ENCODE measurements at regions not wholly inside any gene's neighbourhood (a gene's known extent, or its start where the extent isn't known, plus 50 kb on each side); places are given as distances from the start of the nearest gene placed in this dataset.

- Histone ChIP-seq H3K9me3 (peaks cover 7% of the 10 kb centered on the region), H3K27me3 (no peaks in the 10 kb centered on the region), H3K36me3 (no peaks in the 10 kb centered on the region), H3K4me3 (no peak overlapping the region), H3K4me1 (no peaks in the 10 kb centered on the region), H3K27ac (no peak overlapping the region)
- DNase-seq (ENCODE audit: low spot score in 2 of 2): no peak
- TF ChIP-seq, protein P1, sequence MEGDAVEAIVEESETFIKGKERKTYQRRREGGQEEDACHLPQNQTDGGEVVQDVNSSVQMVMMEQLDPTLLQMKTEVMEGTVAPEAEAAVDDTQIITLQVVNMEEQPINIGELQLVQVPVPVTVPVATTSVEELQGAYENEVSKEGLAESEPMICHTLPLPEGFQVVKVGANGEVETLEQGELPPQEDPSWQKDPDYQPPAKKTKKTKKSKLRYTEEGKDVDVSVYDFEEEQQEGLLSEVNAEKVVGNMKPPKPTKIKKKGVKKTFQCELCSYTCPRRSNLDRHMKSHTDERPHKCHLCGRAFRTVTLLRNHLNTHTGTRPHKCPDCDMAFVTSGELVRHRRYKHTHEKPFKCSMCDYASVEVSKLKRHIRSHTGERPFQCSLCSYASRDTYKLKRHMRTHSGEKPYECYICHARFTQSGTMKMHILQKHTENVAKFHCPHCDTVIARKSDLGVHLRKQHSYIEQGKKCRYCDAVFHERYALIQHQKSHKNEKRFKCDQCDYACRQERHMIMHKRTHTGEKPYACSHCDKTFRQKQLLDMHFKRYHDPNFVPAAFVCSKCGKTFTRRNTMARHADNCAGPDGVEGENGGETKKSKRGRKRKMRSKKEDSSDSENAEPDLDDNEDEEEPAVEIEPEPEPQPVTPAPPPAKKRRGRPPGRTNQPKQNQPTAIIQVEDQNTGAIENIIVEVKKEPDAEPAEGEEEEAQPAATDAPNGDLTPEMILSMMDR (IDR thresholded peaks at IDR 0.05): no peak
- TF ChIP-seq POLR2AphosphoS5 (IDR thresholded peaks at IDR 0.05) (no peak), POLR2A (IDR thresholded peaks at IDR 0.05) (no peak)
- WGBS: 82% methylated on average over 2 of the region's 2 CpGs
Observed at GRCh38 chr4:96946552-96946951, 1106.7 kb downstream of the PDHA2 start.

DNA sequence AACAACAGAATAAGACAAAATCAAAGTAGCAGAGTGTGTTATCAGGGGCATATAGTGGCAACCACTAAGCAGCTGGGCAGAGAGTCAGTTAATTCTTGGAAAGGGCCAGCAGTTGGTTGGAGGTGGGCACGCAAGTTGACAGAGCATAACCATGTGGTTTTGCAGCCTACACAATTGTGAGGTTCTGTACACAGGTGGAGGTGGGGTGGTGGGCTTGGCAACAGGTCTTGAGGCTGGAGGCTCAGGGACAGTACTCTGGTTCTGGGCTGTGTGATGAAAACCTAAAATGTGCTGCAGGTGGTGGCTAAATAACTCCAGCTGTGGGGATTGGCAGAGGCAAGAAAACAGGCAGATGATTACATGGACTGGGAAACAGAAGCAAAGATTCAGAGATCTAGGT is 1112.7 kb downstream of the PDHA2 start:
- Histone ChIP-seq H3K9me3 (peaks cover 11% of the 10 kb centered on the region), H3K27me3 (no peaks in the 10 kb centered on the region), H3K27ac (no peak overlapping the region), H3K4me3 (no peak overlapping the region), H3K4me1 (no peaks in the 10 kb centered on the region), H3K36me3 (no peaks in the 10 kb centered on the region)
- 91% methylated on average over 1 of the region's 1 CpG for WGBS
- DNase-seq (ENCODE audit: low spot score in 2 of 2): no peak
- no peak for TF ChIP-seq POLR2AphosphoS5 (IDR thresholded peaks at IDR 0.05)
- no peak for TF ChIP-seq EP300 (IDR thresholded peaks at IDR 0.05)
- TF ChIP-seq POLR2A (IDR thresholded peaks at IDR 0.05): no peak
- TF ChIP-seq, protein P1 (IDR thresholded peaks at IDR 0.05): no peak

GRCh38 chr4:96955226-96955625 is 1115.3 kb downstream of the PDHA2 start:
- H3K9me3 ChIP-seq: peaks cover 4% of the 10 kb centered on the region
- DNase-seq (ENCODE audit: low spot score in 2 of 2): no peak
- no peaks in the 10 kb centered on the region for H3K36me3 ChIP-seq
- no peak overlapping the region for H3K27ac ChIP-seq
- no peaks in the 10 kb centered on the region for H3K4me1 ChIP-seq
- TF ChIP-seq EP300 (IDR thresholded peaks at IDR 0.05) (no peak), POLR2A (IDR thresholded peaks at IDR 0.05) (no peak), POLR2AphosphoS5 (IDR thresholded peaks at IDR 0.05) (no peak)
- 78% methylated on average over 1 of the region's 1 CpG for WGBS
- no peak overlapping the region for H3K4me3 ChIP-seq
- no peaks in the 10 kb centered on the region for H3K27me3 ChIP-seq

GRCh38 chr4:96955691-96956090 is 1115.8 kb downstream of the PDHA2 start:
- TF ChIP-seq POLR2A (IDR thresholded peaks at IDR 0.05): no peak
- TF ChIP-seq EP300 (IDR thresholded peaks at IDR 0.05): no peak
- TF ChIP-seq, protein P1 (IDR thresholded peaks at IDR 0.05): no peak
- no peak for TF ChIP-seq POLR2AphosphoS5 (IDR thresholded peaks at IDR 0.05)
- H3K27me3 ChIP-seq: no peaks in the 10 kb centered on the region
- H3K9me3 ChIP-seq: peaks cover 4% of the 10 kb centered on the region
- H3K4me1 ChIP-seq: no peaks in the 10 kb centered on the region
- no peak overlapping the region for H3K27ac ChIP-seq
- DNase-seq (ENCODE audit: low spot score in 2 of 2): no peak
- no peaks in the 10 kb centered on the region for H3K36me3 ChIP-seq
- no peak overlapping the region for H3K4me3 ChIP-seq

DNA sequence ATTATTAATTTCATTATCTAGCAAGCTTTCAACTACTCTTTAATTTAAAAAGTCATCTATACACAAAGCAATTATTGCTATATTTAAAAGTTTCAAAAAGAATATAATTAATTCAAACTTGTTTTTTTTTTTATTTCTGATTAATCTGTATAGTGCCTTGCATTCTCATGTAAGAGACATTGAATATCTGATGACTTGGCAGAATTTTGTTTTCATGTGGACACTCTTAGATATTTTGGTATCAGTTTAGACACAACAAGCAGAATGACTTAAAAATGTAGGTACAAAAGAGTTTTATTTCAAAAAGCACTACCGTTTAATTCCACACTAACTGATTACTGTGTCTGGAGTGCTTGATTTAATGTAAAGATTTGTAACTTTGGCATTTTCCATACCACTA is 1129.6 kb downstream of the PDHA2 start:
- no peak for DNase-seq (ENCODE audit: low spot score in 2 of 2)
- no peaks in the 10 kb centered on the region for H3K4me1 ChIP-seq
- 88% methylated on average over 1 of the region's 1 CpG for WGBS
- no peaks in the 10 kb centered on the region for H3K27me3 ChIP-seq
- no peak overlapping the region for H3K27ac ChIP-seq
- TF ChIP-seq POLR2A (IDR thresholded peaks at IDR 0.05) (no peak), POLR2AphosphoS5 (IDR thresholded peaks at IDR 0.05) (no peak), EP300 (IDR thresholded peaks at IDR 0.05) (no peak)
- TF ChIP-seq, protein P1 (IDR thresholded peaks at IDR 0.05): no peak
- no peak overlapping the region for H3K4me3 ChIP-seq
- H3K36me3 ChIP-seq: no peaks in the 10 kb centered on the region
- H3K9me3 ChIP-seq: peaks cover 7% of the 10 kb centered on the region

DNA sequence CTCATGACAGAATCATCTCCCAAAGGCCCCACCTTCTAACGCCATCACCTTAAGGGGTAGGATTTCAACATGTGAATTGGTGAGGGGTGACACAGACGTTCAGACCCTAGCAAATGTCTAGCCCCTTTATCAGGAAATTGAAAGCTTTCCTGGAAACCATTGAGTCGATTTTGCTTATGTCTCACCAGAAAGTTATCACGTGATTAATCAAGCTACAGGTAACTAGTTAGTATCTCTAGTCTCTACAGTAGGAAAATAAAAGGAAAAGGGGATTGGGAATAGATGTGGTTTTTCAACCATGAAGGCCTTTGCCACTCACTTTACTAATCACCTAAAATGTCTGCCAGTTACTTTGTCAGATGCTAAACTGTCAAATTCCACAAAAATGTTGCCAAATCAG is 1133.0 kb downstream of the PDHA2 start:
- DNase-seq (ENCODE audit: low spot score in 2 of 2): no peak
- TF ChIP-seq POLR2AphosphoS5 (IDR thresholded peaks at IDR 0.05) (no peak), EP300 (IDR thresholded peaks at IDR 0.05) (no peak), POLR2A (IDR thresholded peaks at IDR 0.05) (no peak)
- TF ChIP-seq, protein P1 (IDR thresholded peaks at IDR 0.05): no peak
- Histone ChIP-seq H3K4me1 (no peaks in the 10 kb centered on the region), H3K36me3 (no peaks in the 10 kb centered on the region), H3K27me3 (no peaks in the 10 kb centered on the region), H3K4me3 (no peak overlapping the region), H3K27ac (no peak overlapping the region), H3K9me3 (no peaks in the 10 kb centered on the region)
- WGBS: 76% methylated on average over 4 of the region's 4 CpGs

All from suprapubic skin (tissue), 4 donors.